ENCODE measurements at regions not wholly inside any gene's neighbourhood (a gene's known extent, or its start where the extent isn't known, plus 50 kb on each side); places are given as distances from the start of the nearest gene placed in this dataset.

GRCh38 chr1:98367426-98367825, 294.1 kb upstream of the SNX7 start:
- intact Hi-C loops (cut with micrococcal nuclease), result no loop called here
- Mint-ChIP-seq H3K4me1 (ENCODE audit: low read depth) (no peaks in the 10 kb centered on the region), H3K4me3 (no peak overlapping the region), H3K27ac (no peak overlapping the region), H3K27me3 (no peaks in the 10 kb centered on the region), H3K36me3 (ENCODE audit: low read depth) (no peaks in the 10 kb centered on the region), H3K9me3 (no peaks in the 10 kb centered on the region)
- CTCF ChIA-PET, result interaction anchor here (1.1 kb wide), 1 partner anchor 9 kb away, joined by 3 read pairs; no protein-coding TSS in a partner anchor
- POLR2A ChIA-PET, result no interaction called here
- DNase-seq (no peak), ATAC-seq (no peak)
- no peak for TF ChIP-seq CTCF (IDR thresholded peaks at IDR 0.05)

- TF ChIP-seq CTCF (IDR thresholded peaks at IDR 0.05), result no peak
- Mint-ChIP-seq H3K36me3 (ENCODE audit: low read depth) (no peaks in the 10 kb centered on the region), H3K9me3 (no peaks in the 10 kb centered on the region), H3K27me3 (no peaks in the 10 kb centered on the region), H3K4me1 (ENCODE audit: low read depth) (no peaks in the 10 kb centered on the region), H3K4me3 (no peak overlapping the region), H3K27ac (no peak overlapping the region)
- ChIA-PET CTCF (no interaction called here), POLR2A (no interaction called here)
- intact Hi-C loops (cut with micrococcal nuclease), result no loop called here
- DNase-seq (no peak), ATAC-seq (no peak)
These were observed 295.2 kb upstream of the SNX7 start for GRCh38 chr1:98366343-98366742.

GRCh38 chr1:98364544-98364943, 297.0 kb upstream of the SNX7 start:
- CTCF ChIA-PET, result no interaction called here
- no peak for TF ChIP-seq CTCF (IDR thresholded peaks at IDR 0.05)

GRCh38 chr1:98360864-98361263, 300.7 kb upstream of the SNX7 start:
- no peaks in the 10 kb centered on the region for H3K9me3 Mint-ChIP-seq
- ChIA-PET POLR2A (no interaction called here), CTCF (no interaction called here)
- no peak overlapping the region for H3K4me3 Mint-ChIP-seq
- TF ChIP-seq CTCF (IDR thresholded peaks at IDR 0.05), result no peak
- H3K36me3 Mint-ChIP-seq (ENCODE audit: low read depth), result no peaks in the 10 kb centered on the region
- DNase-seq (no peak), ATAC-seq (no peak)
- intact Hi-C loops (cut with micrococcal nuclease), result no loop called here
- H3K4me1 Mint-ChIP-seq (ENCODE audit: low read depth), result no peaks in the 10 kb centered on the region
- peaks cover 2% of the 10 kb centered on the region for H3K27me3 Mint-ChIP-seq
- no peak overlapping the region for H3K27ac Mint-ChIP-seq

More at GRCh38 chr1:98364544-98364943, 297.0 kb upstream of the SNX7 start:
- POLR2A ChIA-PET, result no interaction called here
- H3K9me3 Mint-ChIP-seq, result no peaks in the 10 kb centered on the region
- no peaks in the 10 kb centered on the region for H3K27me3 Mint-ChIP-seq
- intact Hi-C loops (cut with micrococcal nuclease), result no loop called here
- no peak overlapping the region for H3K4me3 Mint-ChIP-seq
- H3K36me3 Mint-ChIP-seq (ENCODE audit: low read depth), result no peaks in the 10 kb centered on the region
- H3K4me1 Mint-ChIP-seq (ENCODE audit: low read depth), result no peaks in the 10 kb centered on the region
- no peak overlapping the region for H3K27ac Mint-ChIP-seq
- DNase-seq (no peak), ATAC-seq (no peak)

GRCh38 chr1:98355656-98356383, 305.7 kb upstream of the SNX7 start:
- Mint-ChIP-seq H3K36me3 (ENCODE audit: low read depth) (no peaks in the 10 kb centered on the region), H3K4me3 (no peak overlapping the region), H3K27ac (no peak overlapping the region), H3K27me3 (peaks cover 2% of the 10 kb centered on the region), H3K9me3 (no peaks in the 10 kb centered on the region), H3K4me1 (ENCODE audit: low read depth) (peaks cover 3% of the 10 kb centered on the region)
- ATAC-seq (no peak), DNase-seq (no peak)
- ChIA-PET CTCF (no interaction called here), POLR2A (no interaction called here)
- intact Hi-C loops (cut with micrococcal nuclease), result no loop called here
- no peak for TF ChIP-seq CTCF (IDR thresholded peaks at IDR 0.05)

All from activated CD8-positive, alpha-beta T cell treated with anti-CD3 and anti-CD28 coated beads for 36 hours (primary cell).